ENCODE measurements at regions not wholly inside any gene's neighbourhood (a gene's known extent, or its start where the extent isn't known, plus 50 kb on each side); places are given as distances from the start of the nearest gene placed in this dataset.

GRCh38 chr4:28723371-28723770, 1862.7 kb downstream of the STIM2 start:
- H3K4me3 ChIP-seq (ENCODE audit: low read depth, low read length): no peak overlapping the region
- TF ChIP-seq CTCF (IDR thresholded peaks at IDR 0.05; ENCODE audit: control insufficient read depth, extremely low read depth, insufficient read depth): no peak
- DNase-seq (ENCODE audit: low read depth): no peak

GRCh38 chr4:28724239-28724638, 1863.6 kb downstream of the STIM2 start:
- TF ChIP-seq CTCF (IDR thresholded peaks at IDR 0.05; ENCODE audit: control insufficient read depth, extremely low read depth, insufficient read depth): no peak
- H3K4me3 ChIP-seq (ENCODE audit: low read depth, low read length): no peak overlapping the region
- DNase-seq (ENCODE audit: low read depth): no peak

- DNase-seq (ENCODE audit: low read depth): no peak
- H3K4me3 ChIP-seq (ENCODE audit: low read depth, low read length): no peak overlapping the region
- no peak for TF ChIP-seq CTCF (IDR thresholded peaks at IDR 0.05; ENCODE audit: control insufficient read depth, extremely low read depth, insufficient read depth)
Observed at GRCh38 chr4:28730304-28730703, 1869.7 kb downstream of the STIM2 start.

- H3K4me3 ChIP-seq (ENCODE audit: low read depth, low read length): no peak overlapping the region
- no peak for DNase-seq (ENCODE audit: low read depth)
- no peak for TF ChIP-seq CTCF (IDR thresholded peaks at IDR 0.05; ENCODE audit: control insufficient read depth, extremely low read depth, insufficient read depth)
Observed at GRCh38 chr4:28744066-28744465, 1883.4 kb downstream of the STIM2 start.

GRCh38 chr4:28754376-28754775, 1893.7 kb downstream of the STIM2 start:
- H3K4me3 ChIP-seq (ENCODE audit: low read depth, low read length): no peak overlapping the region
- no peak for DNase-seq (ENCODE audit: low read depth)
- no peak for TF ChIP-seq CTCF (IDR thresholded peaks at IDR 0.05; ENCODE audit: control insufficient read depth, extremely low read depth, insufficient read depth)

- DNase-seq (ENCODE audit: low read depth): no peak
- H3K4me3 ChIP-seq (ENCODE audit: low read depth, low read length): no peak overlapping the region
- no peak for TF ChIP-seq CTCF (IDR thresholded peaks at IDR 0.05; ENCODE audit: control insufficient read depth, extremely low read depth, insufficient read depth)
Observed at GRCh38 chr4:28755081-28755480, 1894.4 kb downstream of the STIM2 start.

GRCh38 chr4:28759064-28759463, 1898.4 kb downstream of the STIM2 start:
- H3K4me3 ChIP-seq (ENCODE audit: low read depth, low read length): no peak overlapping the region

More at GRCh38 chr4:28759064-28759463, 1898.4 kb downstream of the STIM2 start:
- no peak for DNase-seq (ENCODE audit: low read depth)
- TF ChIP-seq CTCF (IDR thresholded peaks at IDR 0.05; ENCODE audit: control insufficient read depth, extremely low read depth, insufficient read depth): no peak

All from LNCaP clone FGC (cell line).